IMR-90 (cell line): ENCODE measurements at regions not wholly inside any gene's neighbourhood (a gene's known extent, or its start where the extent isn't known, plus 50 kb on each side); places are given as distances from the start of the nearest gene placed in this dataset.

ENCODE experiments used
- ATAC-seq: fragments of 200-7000 bp; cut with Tn5 transposase; 2 replicates; pipeline ENCODE4 v1.9.1; 2020; ENCODE audit warnings: low read depth, mild to moderate bottlenecking, moderate library complexity
- BruUV-seq: library from RNA; stranded (reverse); fragments of 400-500 nt; replicated peaks from 2 replicates; lab custom pipeline; 2021; lab: Mats Ljungman, UMichigan
- CTCF ChIA-PET: fragments of 300-600 bp; formaldehyde crosslinking; extraction: SDS; loops from one replicate; lab custom pipeline; 2021; ENCODE audit warnings: antibody characterized with exemption; lab: Yijun Ruan, JAX
- POLR2A ChIA-PET: fragments of 300-600 bp; sonication (Branson Sonifier 250); formaldehyde crosslinking; loops from one replicate; lab custom pipeline; 2022; ENCODE audit warnings: antibody characterized with exemption; ENCODE audit not compliant: unreplicated experiment; lab: Charles Lee
- DNase-seq: peaks from one replicate; pipeline ENCODE4 v3.0.0; 2013
- H2AFZ ChIP-seq: replicated peaks from 2 replicates; pipeline ENCODE3; 2013; ENCODE audit warnings: low read length, mild to moderate bottlenecking; ENCODE audit not compliant: poor library complexity
- H2AK5ac ChIP-seq: 2 replicates; pipeline ENCODE4 v1.6.1; 2013; ENCODE audit warnings: low read depth, low read length, inconsistent platforms
- H2AK9ac ChIP-seq: replicated peaks from 2 replicates; pipeline ENCODE3; 2013; ENCODE audit warnings: mild to moderate bottlenecking, low read depth, low read length, moderate library complexity; ENCODE audit not compliant: poor library complexity
- H2BK120ac ChIP-seq: 2 replicates; pipeline ENCODE4 v1.6.1; 2013; ENCODE audit warnings: low read depth, low read length, inconsistent platforms
- H2BK15ac ChIP-seq: 3 replicates; pipeline ENCODE4 v1.6.1; 2013; ENCODE audit warnings: low read depth, low read length, inconsistent platforms
- H2BK20ac ChIP-seq: 2 replicates; pipeline ENCODE4 v1.6.1; 2013; ENCODE audit warnings: low read depth, mild to moderate bottlenecking, inconsistent platforms, low read length, moderate library complexity
- H2BK5ac ChIP-seq: 2 replicates; pipeline ENCODE4 v1.6.1; 2013; ENCODE audit warnings: mild to moderate bottlenecking, low read depth, low read length, inconsistent platforms; ENCODE audit not compliant: poor library complexity, severe bottlenecking
- H3K14ac ChIP-seq: replicated peaks from 2 replicates; pipeline ENCODE4 v1.6.1; 2013; ENCODE audit warnings: low read depth, low read length, inconsistent platforms
- H3K18ac ChIP-seq: 2 replicates; pipeline ENCODE4 v1.6.1; 2013; ENCODE audit warnings: low read depth, low read length, control low read depth
- H3K23ac ChIP-seq: 2 replicates; pipeline ENCODE4 v1.6.1; 2013; ENCODE audit warnings: low read depth, low read length, inconsistent platforms
- H3K27ac ChIP-seq: 2 replicates; pipeline ENCODE4 v1.5.1; 2013; ENCODE audit warnings: mild to moderate bottlenecking, control low read depth, low read length; ENCODE audit not compliant: insufficient read depth
- H3K27me3 ChIP-seq: 2 replicates; pipeline ENCODE4 v1.6.1; 2013; ENCODE audit warnings: low read length; ENCODE audit not compliant: control insufficient read depth, insufficient read depth
- H3K36me3 ChIP-seq: 2 replicates; pipeline ENCODE4 v1.6.1; 2013; ENCODE audit warnings: low read length, mixed read lengths; ENCODE audit not compliant: control insufficient read depth, insufficient read depth
- H3K4ac ChIP-seq: 2 replicates; pipeline ENCODE4 v1.6.1; 2013; ENCODE audit warnings: low read depth, low read length, inconsistent platforms
- H3K4me1 ChIP-seq: 2 replicates; pipeline ENCODE4 v1.6.1; 2013; ENCODE audit warnings: low read length, mixed read lengths; ENCODE audit not compliant: control insufficient read depth, insufficient read depth
- H3K4me2 ChIP-seq: 2 replicates; pipeline ENCODE4 v1.6.1; 2013; ENCODE audit warnings: low read depth, mild to moderate bottlenecking, control low read depth, low read length, moderate library complexity
- H3K4me3 ChIP-seq: 2 replicates; pipeline ENCODE4 v1.5.1; 2013; ENCODE audit warnings: low read depth, mild to moderate bottlenecking, control low read depth, low read length, moderate library complexity; ENCODE audit not compliant: insufficient read depth
- H3K56ac ChIP-seq: 2 replicates; pipeline ENCODE4 v1.6.1; 2013; ENCODE audit warnings: low read length, inconsistent platforms; ENCODE audit not compliant: insufficient read depth; ENCODE audit errors: extremely low read depth
- H3K79me1 ChIP-seq, 2 experiments: 2 replicates each; pipeline ENCODE4 v1.6.1; 2013; ENCODE audit warnings: low read length in 2 of 2, inconsistent platforms in 1 of 2, low read depth in 1 of 2
- H3K9ac ChIP-seq: 2 replicates; pipeline ENCODE4 v1.6.1; 2013; ENCODE audit warnings: low read depth, low read length, control low read depth
- H3K9me1 ChIP-seq: 2 replicates; pipeline ENCODE4 v1.6.1; 2013; ENCODE audit warnings: low read length, inconsistent platforms; ENCODE audit not compliant: insufficient read depth
- H3K9me3 ChIP-seq: 2 replicates; pipeline ENCODE4 v1.6.1; 2013; ENCODE audit warnings: low read length; ENCODE audit not compliant: control insufficient read depth, insufficient read depth
- H4K20me1 ChIP-seq: 2 replicates; pipeline ENCODE4 v1.6.1; 2013; ENCODE audit warnings: low read length, inconsistent platforms; ENCODE audit not compliant: insufficient read depth
- H4K5ac ChIP-seq: 2 replicates; pipeline ENCODE4 v1.6.1; 2013; ENCODE audit warnings: mild to moderate bottlenecking, low read depth, low read length, control low read depth
- H4K8ac ChIP-seq, 2 experiments: 2 replicates each; pipeline ENCODE4 v1.6.1; 2013; ENCODE audit warnings: low read depth in 2 of 2, low read length in 2 of 2, control low read depth in 1 of 2, inconsistent platforms in 1 of 2
- H4K91ac ChIP-seq: 2 replicates; pipeline ENCODE4 v1.6.1; 2013; ENCODE audit warnings: low read depth, low read length, inconsistent platforms; ENCODE audit not compliant: insufficient read depth
- BHLHE40 ChIP-seq: fragments of 150-350 bp; IDR thresholded peaks from 2 replicates; pipeline ENCODE4 v1.6.1; 2016; ENCODE audit warnings: mild to moderate bottlenecking, low read depth, low read length
- MAFK ChIP-seq: IDR thresholded peaks from 2 replicates; pipeline ENCODE4 v1.6.1; 2012; ENCODE audit warnings: low read depth, low read length, improper control_type of control experiment
- MXI1 ChIP-seq: IDR thresholded peaks from 2 replicates; pipeline ENCODE4 v1.6.1; 2012; ENCODE audit warnings: low read depth, mild to moderate bottlenecking, low read length, moderate library complexity, borderline replicate concordance
- RAD21 ChIP-seq: IDR thresholded peaks from 2 replicates; pipeline ENCODE4 v1.6.1; 2012; ENCODE audit warnings: low read length, improper control_type of control experiment
- RCOR1 ChIP-seq: IDR thresholded peaks from 2 replicates; pipeline ENCODE4 v1.6.1; 2012; ENCODE audit warnings: mild to moderate bottlenecking, low read length, improper control_type of control experiment; ENCODE audit not compliant: insufficient replicate concordance
- RFX5 ChIP-seq: IDR thresholded peaks from 2 replicates; pipeline ENCODE4 v1.8.0; 2012; ENCODE audit warnings: low read depth, mild to moderate bottlenecking, low read length, moderate library complexity
- WGBS, 2 experiments: methylation state at CpG; one replicate each; pipeline versions ENCODE4 v1.1.5 to v1.1.7; 2013; ENCODE audit warnings: missing lambda C conversion rate in 2 of 2; ENCODE audit not compliant: insufficient read length in 1 of 2; ENCODE audit errors: extremely low coverage in 2 of 2; 5-methylcytosine and 5-hydroxymethylcytosine counted together
- dilution Hi-C: fragments of 300-500 bp; cut with HindIII; formaldehyde crosslinking; loops from one replicate; pipeline ENCODE4 v1.14.3; 2018; ENCODE audit warnings: low sequenced_read_pairs; ENCODE audit not compliant: unreplicated experiment
- in situ Hi-C: fragments of 300-500 bp; cut with MboI; formaldehyde crosslinking; loops from 3 replicates; pipeline ENCODE4 v1.14.3; 2019; ENCODE audit warnings: low sequenced_read_pairs, inconsistent platforms, mixed read lengths
- intact Hi-C: fragments of 100-400 bp; cut with micrococcal nuclease; formaldehyde crosslinking; loops from 2 replicates; pipeline ENCODE4 v1.10.0; 2022
- TF ChIP-seq, protein P1 (sequence below): fragments of 150-350 bp; IDR thresholded peaks from 2 replicates; pipeline ENCODE4 v1.6.1; 2016; ENCODE audit warnings: low read depth, mild to moderate bottlenecking, low read length, moderate library complexity, borderline replicate concordance
- TF ChIP-seq, protein P2 (sequence below): conservative IDR thresholded peaks from 2 replicates; pipeline ENCODE4 v1.5.1; 2012; ENCODE audit warnings: mild to moderate bottlenecking, low read depth, low read length, improper control_type of control experiment

DNA sequence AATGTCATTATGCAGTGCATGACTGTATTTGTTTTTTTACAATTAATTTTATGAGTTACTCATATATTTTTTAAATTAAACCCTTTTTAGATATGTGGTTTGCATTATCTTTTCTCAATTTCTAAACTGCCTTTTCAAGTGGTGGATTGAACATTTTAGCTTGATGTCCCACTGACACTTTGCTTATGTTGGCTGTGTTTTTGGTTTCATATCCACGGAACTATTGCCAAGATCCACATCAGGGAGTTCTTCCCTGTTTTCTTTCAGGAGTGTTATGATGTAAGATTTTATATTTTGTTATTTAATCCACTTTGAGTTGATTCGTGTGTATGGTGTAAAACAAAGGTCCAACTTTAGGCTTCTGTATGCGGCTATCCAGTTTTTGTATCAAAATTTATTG is 1144.9 kb upstream of the EYS start:
- Histone ChIP-seq H4K91ac (no peak overlapping the region), H3K23ac (no peak overlapping the region), H3K79me1 (no peaks in the 10 kb centered on the region), H3K4me2 (no peak overlapping the region), H2BK5ac (no peak overlapping the region), H3K9me3 (no peaks in the 10 kb centered on the region; the same call in 1 of the 2 replicates), H2AK5ac (no peak overlapping the region), H4K20me1 (no peaks in the 10 kb centered on the region), H3K14ac (no peak overlapping the region), H3K9me1 (no peaks in the 10 kb centered on the region), H2BK120ac (no peak overlapping the region), H4K8ac (no peak overlapping the region), H2BK15ac (no peak overlapping the region), H3K27ac (no peak overlapping the region), H3K18ac (no peak overlapping the region), H2AK9ac (no peak overlapping the region), H3K4me3 (no peak overlapping the region), H3K4ac (no peak overlapping the region), H3K36me3 (no peaks in the 10 kb centered on the region), H2AFZ (no peak overlapping the region), H2BK20ac (no peak overlapping the region), H3K56ac (no peak overlapping the region), H3K9ac (no peak overlapping the region), H3K4me1 (no peaks in the 10 kb centered on the region), H3K27me3 (no peaks in the 10 kb centered on the region), H4K5ac (no peak overlapping the region)
- ChIA-PET CTCF (no interaction called here), POLR2A (no interaction called here)
- dilution Hi-C loops: no loop called here
- TF ChIP-seq MXI1 (no peak), MAFK (no peak), RAD21 (no peak), RFX5 (no peak), RCOR1 (no peak), BHLHE40 (no peak)
- TF ChIP-seq, protein P1, sequence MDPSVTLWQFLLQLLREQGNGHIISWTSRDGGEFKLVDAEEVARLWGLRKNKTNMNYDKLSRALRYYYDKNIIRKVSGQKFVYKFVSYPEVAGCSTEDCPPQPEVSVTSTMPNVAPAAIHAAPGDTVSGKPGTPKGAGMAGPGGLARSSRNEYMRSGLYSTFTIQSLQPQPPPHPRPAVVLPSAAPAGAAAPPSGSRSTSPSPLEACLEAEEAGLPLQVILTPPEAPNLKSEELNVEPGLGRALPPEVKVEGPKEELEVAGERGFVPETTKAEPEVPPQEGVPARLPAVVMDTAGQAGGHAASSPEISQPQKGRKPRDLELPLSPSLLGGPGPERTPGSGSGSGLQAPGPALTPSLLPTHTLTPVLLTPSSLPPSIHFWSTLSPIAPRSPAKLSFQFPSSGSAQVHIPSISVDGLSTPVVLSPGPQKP: no peak
- TF ChIP-seq, protein P2, sequence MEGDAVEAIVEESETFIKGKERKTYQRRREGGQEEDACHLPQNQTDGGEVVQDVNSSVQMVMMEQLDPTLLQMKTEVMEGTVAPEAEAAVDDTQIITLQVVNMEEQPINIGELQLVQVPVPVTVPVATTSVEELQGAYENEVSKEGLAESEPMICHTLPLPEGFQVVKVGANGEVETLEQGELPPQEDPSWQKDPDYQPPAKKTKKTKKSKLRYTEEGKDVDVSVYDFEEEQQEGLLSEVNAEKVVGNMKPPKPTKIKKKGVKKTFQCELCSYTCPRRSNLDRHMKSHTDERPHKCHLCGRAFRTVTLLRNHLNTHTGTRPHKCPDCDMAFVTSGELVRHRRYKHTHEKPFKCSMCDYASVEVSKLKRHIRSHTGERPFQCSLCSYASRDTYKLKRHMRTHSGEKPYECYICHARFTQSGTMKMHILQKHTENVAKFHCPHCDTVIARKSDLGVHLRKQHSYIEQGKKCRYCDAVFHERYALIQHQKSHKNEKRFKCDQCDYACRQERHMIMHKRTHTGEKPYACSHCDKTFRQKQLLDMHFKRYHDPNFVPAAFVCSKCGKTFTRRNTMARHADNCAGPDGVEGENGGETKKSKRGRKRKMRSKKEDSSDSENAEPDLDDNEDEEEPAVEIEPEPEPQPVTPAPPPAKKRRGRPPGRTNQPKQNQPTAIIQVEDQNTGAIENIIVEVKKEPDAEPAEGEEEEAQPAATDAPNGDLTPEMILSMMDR: no peak
- no peak for ATAC-seq
- no TSS peak for BruUV-seq
- intact Hi-C loops: no loop called here
- DNase-seq: no peak
- no CpG with 5 or more reads among the region's 3 CpGs for WGBS, 2 experiments
- in situ Hi-C loops: no loop called here
